Astrocyte (in vitro differentiated cells and primary cell): ENCODE measurements at regions not wholly inside any gene's neighbourhood (a gene's known extent, or its start where the extent isn't known, plus 50 kb on each side); places are given as distances from the start of the nearest gene placed in this dataset.

Source experiments
- CTCF ChIP-seq: IDR thresholded peaks from 2 replicates; pipeline ENCODE4 v1.5.1; 2011; ENCODE audit warnings: low read depth, mild to moderate bottlenecking, inconsistent platforms, low read length, moderate library complexity; ENCODE audit not compliant: insufficient read depth
- EZH2 ChIP-seq: IDR thresholded peaks from 2 replicates; pipeline ENCODE4 v1.6.1; 2012; ENCODE audit warnings: mild to moderate bottlenecking, low read length, inconsistent platforms; ENCODE audit not compliant: insufficient read depth

DNA sequence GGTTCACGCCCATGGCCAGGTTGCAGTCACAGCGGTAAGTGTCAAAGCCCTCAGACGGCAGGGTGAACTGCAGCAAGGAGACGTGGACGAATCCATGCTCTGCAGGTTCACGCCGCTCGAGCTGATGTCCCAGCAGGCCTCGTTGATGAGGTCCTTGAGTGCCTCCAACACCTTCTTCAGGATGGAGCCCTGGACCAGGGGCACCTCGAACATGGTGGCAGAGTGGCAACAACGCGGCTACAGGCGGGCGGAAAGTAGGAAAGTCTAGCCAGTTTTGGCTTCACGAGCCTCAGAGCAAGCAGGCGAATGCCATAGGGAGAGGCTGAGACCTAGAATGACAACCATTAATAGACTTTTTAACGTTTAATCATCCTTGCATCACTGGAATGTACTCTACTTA is 485.9 kb downstream of the ZNF674 start:
- TF ChIP-seq CTCF: no peak
- TF ChIP-seq EZH2: no peak
